Psoas muscle (tissue), 7 donors: ENCODE measurements at regions not wholly inside any gene's neighbourhood (a gene's known extent, or its start where the extent isn't known, plus 50 kb on each side); places are given as distances from the start of the nearest gene placed in this dataset.

ENCODE experiments used
- ATAC-seq, 4 donors: fragments of 200-7000 bp; cut with Tn5 transposase; one replicate each; pipeline ENCODE4 v1.9.1; 2020; ENCODE audit warnings: moderate library complexity in 3 of 4, mild to moderate bottlenecking in 2 of 4
- DNase-seq, 2 donors: peaks; one replicate each; pipeline ENCODE4 v3.0.0-alpha.2; 2020
- H3K27ac ChIP-seq: fragments of 200-600 bp; one replicate; pipeline ENCODE4 v1.8.0; 2022
- H3K27me3 ChIP-seq, 3 donors: fragments of 200-600 bp in 1 of 3; one replicate each; pipeline versions ENCODE4 v1.6.1 to v1.8.0; 2013 to 2022; ENCODE audit warnings: low read length in 2 of 3, mild to moderate bottlenecking in 2 of 3, moderate library complexity in 1 of 3; ENCODE audit not compliant: insufficient read depth in 3 of 3
- H3K36me3 ChIP-seq, 2 donors: fragments of 200-600 bp in 1 of 2; one replicate each; pipeline versions ENCODE4 v1.6.1 to v1.8.0; 2013 to 2022; ENCODE audit warnings: low read depth in 1 of 2, mild to moderate bottlenecking in 1 of 2, moderate library complexity in 1 of 2; ENCODE audit not compliant: insufficient read depth in 1 of 2
- H3K4me1 ChIP-seq: fragments of 200-600 bp; one replicate; pipeline ENCODE4 v1.8.0; 2022
- H3K4me3 ChIP-seq: fragments of 200-600 bp; one replicate; pipeline ENCODE4 v1.8.0; 2022; ENCODE audit warnings: mild to moderate bottlenecking
- H3K9me3 ChIP-seq: fragments of 200-600 bp; one replicate; pipeline ENCODE4 v1.8.0; 2022
- whole genome bisulfite sequencing, 3 donors: extraction: QIAGEN DNeasy Blood & Tissue Kit; methylation state at CpG; one replicate each; pipeline versions ENCODE4 v1.1.6 to v1.1.7; 2013; 5-methylcytosine and 5-hydroxymethylcytosine counted together
- intact Hi-C, 2 donors: fragments of 100-400 bp; cut with DNase I; formaldehyde crosslinking; loops; one replicate each; pipeline versions ENCODE4 v1.11.0 to v1.14.2; 2022
- TF ChIP-seq, protein P1 (sequence below): fragments of 200-600 bp; IDR thresholded peaks from one replicate; pipeline ENCODE4 v1.8.0; 2022; ENCODE audit warnings: antibody characterized with exemption
- donor health status: healthy with polysubstance abuse.
- donor health status: DM: no; HTN: no; CAD: no; lungs with moderate emphysema.
- donor health status: Bipolar disorder and iron deficiency.
- donor health status: healthy.
- donor health status: DM: yes; HTN: yes; CAD: no.
- donor health status: DM: no; HTN: no; CAD: no.
- donor health status: DM: yes; HTN: yes; CAD: no.

DNA sequence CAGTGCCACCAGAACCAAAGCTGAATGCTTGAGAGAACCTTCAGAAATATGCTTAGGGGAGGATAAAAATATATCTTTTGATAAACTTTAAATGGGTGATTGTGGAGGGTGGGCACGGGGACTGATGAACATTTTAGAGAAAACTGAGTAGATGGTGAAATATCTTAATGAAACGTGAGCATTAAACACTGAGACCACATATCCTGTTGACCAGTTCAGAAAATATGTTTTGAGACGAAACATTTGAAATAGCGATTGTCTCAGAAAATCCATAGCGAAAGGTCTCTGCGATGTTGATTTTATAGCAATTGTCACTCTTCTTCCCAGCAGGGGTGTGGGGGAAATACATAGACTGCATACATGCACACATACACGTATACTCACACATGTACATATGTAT, 231.0 kb downstream of the ESM1 start:
- Histone ChIP-seq H3K4me3 (no peak overlapping the region), H3K9me3 (no peaks in the 10 kb centered on the region), H3K27ac (no peak overlapping the region), H3K27me3 (no peaks in the 10 kb centered on the region), H3K4me1 (no peaks in the 10 kb centered on the region), H3K36me3 (no peaks in the 10 kb centered on the region)
- 89 to 92% (median 90%) methylated on average over 7 of the region's 7 CpGs for WGBS, 3 donors
- intact Hi-C loops: no loop called here
- TF ChIP-seq, protein P1, sequence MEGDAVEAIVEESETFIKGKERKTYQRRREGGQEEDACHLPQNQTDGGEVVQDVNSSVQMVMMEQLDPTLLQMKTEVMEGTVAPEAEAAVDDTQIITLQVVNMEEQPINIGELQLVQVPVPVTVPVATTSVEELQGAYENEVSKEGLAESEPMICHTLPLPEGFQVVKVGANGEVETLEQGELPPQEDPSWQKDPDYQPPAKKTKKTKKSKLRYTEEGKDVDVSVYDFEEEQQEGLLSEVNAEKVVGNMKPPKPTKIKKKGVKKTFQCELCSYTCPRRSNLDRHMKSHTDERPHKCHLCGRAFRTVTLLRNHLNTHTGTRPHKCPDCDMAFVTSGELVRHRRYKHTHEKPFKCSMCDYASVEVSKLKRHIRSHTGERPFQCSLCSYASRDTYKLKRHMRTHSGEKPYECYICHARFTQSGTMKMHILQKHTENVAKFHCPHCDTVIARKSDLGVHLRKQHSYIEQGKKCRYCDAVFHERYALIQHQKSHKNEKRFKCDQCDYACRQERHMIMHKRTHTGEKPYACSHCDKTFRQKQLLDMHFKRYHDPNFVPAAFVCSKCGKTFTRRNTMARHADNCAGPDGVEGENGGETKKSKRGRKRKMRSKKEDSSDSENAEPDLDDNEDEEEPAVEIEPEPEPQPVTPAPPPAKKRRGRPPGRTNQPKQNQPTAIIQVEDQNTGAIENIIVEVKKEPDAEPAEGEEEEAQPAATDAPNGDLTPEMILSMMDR: no peak
- DNase-seq (no peak), ATAC-seq (no peak)

DNA sequence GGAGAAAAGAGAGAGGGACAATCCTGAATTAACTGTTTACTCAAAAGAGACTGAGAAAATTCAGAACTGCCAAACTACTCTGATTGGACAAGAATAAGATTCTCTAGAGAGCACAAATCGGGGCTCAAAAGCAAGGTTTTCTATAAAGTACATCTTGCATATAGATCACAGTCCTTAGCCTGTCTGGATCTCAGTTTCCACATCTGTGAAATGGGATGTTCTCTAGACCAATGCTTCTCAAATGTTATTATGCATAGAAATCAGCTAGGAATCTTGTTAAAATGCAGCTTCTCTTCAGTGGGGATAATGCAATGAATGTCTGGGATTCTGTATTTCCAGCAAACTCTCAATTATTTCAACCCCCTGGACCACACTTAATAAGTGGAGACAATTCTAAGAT, 231.6 kb downstream of the ESM1 start:
- Histone ChIP-seq H3K27ac (no peak overlapping the region), H3K9me3 (no peaks in the 10 kb centered on the region), H3K4me3 (no peak overlapping the region), H3K27me3 (no peaks in the 10 kb centered on the region), H3K36me3 (no peaks in the 10 kb centered on the region), H3K4me1 (no peaks in the 10 kb centered on the region)
- no peak for ATAC-seq
- 92 to 100% (median 93%) methylated on average over 1 of the region's 1 CpG for WGBS, 3 donors
- intact Hi-C loops: no loop called here
- no peak for DNase-seq
- TF ChIP-seq, protein P1: no peak

DNA sequence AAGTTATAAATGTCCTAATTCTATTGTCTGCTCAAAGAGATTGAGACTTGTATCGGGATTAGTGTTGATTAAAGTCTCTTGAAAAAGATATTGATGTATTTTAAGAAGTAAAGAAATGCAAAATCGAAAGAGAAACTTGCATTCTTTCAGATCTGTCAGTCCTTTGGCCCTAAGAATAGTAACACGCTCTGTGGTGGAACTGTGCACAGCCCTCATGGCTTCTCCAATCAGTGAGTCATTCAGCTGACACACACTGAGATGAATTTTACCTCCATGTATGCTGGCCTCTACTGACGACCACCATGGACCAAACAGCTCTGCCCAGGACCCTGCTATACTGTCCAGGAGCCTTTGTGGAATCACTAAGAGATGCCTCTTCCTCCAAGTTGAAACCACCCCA, 232.4 kb downstream of the ESM1 start:
- TF ChIP-seq, protein P1: no peak
- Histone ChIP-seq H3K27ac (no peak overlapping the region), H3K27me3 (no peaks in the 10 kb centered on the region), H3K4me1 (no peaks in the 10 kb centered on the region), H3K9me3 (no peaks in the 10 kb centered on the region), H3K36me3 (no peaks in the 10 kb centered on the region), H3K4me3 (no peak overlapping the region)
- no peak for DNase-seq
- WGBS, 3 donors: 30 to 57% (median 47%) methylated on average over 4 of the region's 4 CpGs
- intact Hi-C loops: no loop called here
- no peak for ATAC-seq

DNA sequence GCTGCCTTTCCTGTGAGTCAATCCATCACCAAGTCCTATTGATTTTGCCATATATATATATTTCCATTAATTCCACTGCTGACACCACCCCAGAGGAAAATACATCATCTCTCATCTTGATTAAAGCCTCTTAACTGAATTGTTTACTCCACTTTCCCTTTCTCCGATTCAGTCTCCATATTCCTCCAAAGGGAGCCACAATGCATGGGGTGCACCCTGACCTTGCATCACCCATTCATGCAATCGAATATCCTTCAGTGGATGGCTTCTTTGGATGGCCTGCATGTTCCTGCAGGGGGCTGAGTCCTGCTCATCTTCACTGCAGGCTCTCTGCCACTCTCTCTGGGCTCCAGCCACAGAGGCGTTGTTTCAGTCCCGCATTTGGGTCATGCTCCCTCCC, 231.0 kb downstream of the SNX18 start:
- intact Hi-C loops: loop anchor here in 1 of 2 donors (10.0 kb wide), 1 partner anchor 806 kb away; no protein-coding TSS in a partner anchor
- TF ChIP-seq, protein P1: no peak
- H3K27me3 ChIP-seq: no peaks in the 10 kb centered on the region
- no peak overlapping the region for H3K4me3 ChIP-seq
- no peaks in the 10 kb centered on the region for H3K9me3 ChIP-seq
- H3K4me1 ChIP-seq: no peaks in the 10 kb centered on the region
- 79 to 87% (median 81%) methylated on average over 4 of the region's 4 CpGs for WGBS, 3 donors
- no peak for ATAC-seq
- no peaks in the 10 kb centered on the region for H3K36me3 ChIP-seq
- H3K27ac ChIP-seq: no peak overlapping the region
- no peak for DNase-seq

GRCh38 chr5:54746777-54747398, 229.3 kb downstream of the SNX18 start:
- Histone ChIP-seq H3K27ac (no peak overlapping the region), H3K36me3 (no peaks in the 10 kb centered on the region), H3K9me3 (no peaks in the 10 kb centered on the region), H3K4me1 (no peaks in the 10 kb centered on the region), H3K4me3 (no peak overlapping the region), H3K27me3 (no peaks in the 10 kb centered on the region)
- no peak for DNase-seq
- intact Hi-C loops: loop anchor here in 1 of 2 donors (10.0 kb wide), 1 partner anchor 808 kb away; no protein-coding TSS in a partner anchor
- TF ChIP-seq, protein P1: no peak
- no peak for ATAC-seq
- WGBS, 3 donors: 91 to 96% (median 93%) methylated on average over 10 of the region's 10 CpGs
